Stimulated activated CD4-positive, alpha-beta T cell treated with anti-CD3 and anti-CD28 coated beads, TNF-alpha, amount 100 ng/mL, for 4 hours (primary cell): ENCODE measurements at regions not wholly inside any gene's neighbourhood (a gene's known extent, or its start where the extent isn't known, plus 50 kb on each side); places are given as distances from the start of the nearest gene placed in this dataset.
"Not testable (repeated sequence)": the region's sequence is repeated elsewhere in the genome, so short reads cannot be mapped to it uniquely, and the experiment has no call there.

Experiments used
- DNase-seq, 3 experiments: peaks; one replicate each; pipeline ENCODE4 v3.0.0-alpha.2; 2020; ENCODE audit warnings: low read depth in 3 of 3

DNA sequence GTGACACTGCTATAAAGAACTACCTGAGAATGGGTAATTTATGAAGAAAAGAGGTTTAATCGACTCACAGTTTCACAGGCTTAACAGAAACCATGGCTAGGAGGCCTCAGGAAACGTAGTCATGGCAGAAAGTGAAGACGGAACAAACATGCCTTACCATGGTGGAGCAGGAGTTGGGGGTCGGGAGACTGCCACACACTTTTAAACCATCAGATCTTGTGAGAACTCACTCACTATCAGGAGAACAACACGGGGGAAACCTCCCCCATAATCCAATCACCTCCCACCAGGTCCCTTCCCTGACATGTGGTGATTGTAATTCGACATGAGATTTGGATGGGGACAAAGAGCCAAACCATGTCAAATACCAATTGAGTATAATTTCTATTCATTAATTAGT is 2392.6 kb upstream of the C9orf72 start:
- no peak for DNase-seq

DNA sequence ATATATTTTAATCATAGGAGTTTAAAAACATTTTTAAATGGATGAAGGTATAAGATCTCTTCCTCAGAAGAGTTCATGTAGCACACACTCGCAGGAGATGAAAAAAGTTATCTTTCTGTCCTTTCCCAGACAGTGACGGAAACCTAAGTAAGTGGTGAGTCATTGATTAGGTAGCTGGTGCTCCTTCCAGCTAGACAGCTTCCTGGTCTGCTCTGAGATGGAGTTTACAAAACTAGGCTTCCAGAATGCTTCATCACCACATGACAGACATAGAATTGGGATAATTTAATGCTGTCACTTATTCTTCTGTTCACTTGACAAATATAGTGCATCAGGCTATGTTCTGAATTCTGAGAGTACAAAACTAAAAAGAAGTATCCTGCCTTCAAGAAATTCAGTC is 2393.0 kb upstream of the C9orf72 start:
- no peak for DNase-seq

GRCh38 chr9:29968831-29969230 is 2395.6 kb upstream of the C9orf72 start:
- DNase-seq: no peak

- DNase-seq: no peak
These were observed 2396.1 kb upstream of the C9orf72 start for GRCh38 chr9:29969408-29969807.

GRCh38 chr9:29969856-29970647 is 2396.8 kb upstream of the C9orf72 start:
- no peak for DNase-seq

GRCh38 chr9:29974197-29974596 is 2400.9 kb upstream of the C9orf72 start:
- no peak for DNase-seq

DNA sequence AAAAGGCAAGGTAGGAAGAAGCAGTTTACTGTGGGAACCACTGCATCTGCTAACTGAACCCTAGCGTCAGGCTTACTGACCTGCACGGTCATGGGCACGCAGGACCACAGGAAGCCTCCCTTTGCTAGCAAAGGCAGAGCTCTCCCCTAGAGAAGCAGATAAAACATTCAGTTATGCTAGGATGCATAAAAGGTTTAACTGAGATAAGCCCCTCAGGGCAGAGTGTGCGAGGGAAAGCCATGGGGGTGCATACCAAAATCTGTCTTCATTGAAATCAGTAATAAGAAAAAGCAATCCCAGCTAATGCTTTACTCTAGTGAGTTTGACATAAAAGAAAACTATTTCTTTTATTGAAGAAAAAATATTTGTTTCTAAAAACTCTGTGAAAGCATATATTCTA is 2403.7 kb upstream of the C9orf72 start:
- no peak for DNase-seq

DNA sequence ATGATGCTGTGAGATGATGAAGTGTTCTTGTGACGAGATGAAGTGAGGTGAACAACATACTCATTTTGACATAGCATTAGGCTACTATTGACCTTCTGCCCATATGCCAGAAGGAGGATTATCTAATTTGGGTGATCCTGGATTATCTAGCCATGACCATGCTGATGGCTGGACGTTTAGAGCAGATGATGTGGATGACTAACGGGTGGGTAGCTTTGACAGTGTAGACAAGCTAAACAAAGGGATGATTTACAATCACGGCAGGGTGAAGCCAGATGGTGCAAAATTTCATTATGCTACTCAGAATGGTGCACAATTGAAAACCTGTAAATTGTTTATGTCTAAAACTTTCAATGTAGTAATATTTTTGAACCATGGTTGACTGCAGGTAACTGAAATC is 2403.4 kb upstream of the ACO1 start:
- DNase-seq: no peak

DNA sequence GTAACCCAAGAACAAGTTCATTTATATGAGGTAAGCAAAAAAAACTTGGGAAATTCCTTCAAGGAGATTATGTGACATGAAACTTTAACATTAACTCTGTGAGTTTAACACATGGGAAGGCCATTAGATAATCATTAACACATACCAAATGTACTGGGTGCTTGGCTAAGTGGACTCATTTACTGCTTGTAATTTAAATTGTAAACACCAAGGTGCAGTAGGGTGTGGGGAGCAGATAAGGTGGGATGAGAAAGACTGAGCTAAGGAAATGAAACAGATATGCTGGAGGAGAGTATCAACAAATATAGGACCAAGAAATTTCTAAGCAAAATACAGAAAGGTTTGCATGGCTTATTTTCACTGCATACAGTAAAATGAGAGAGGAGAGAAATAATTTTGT is 2384.8 kb upstream of the ACO1 start:
- DNase-seq: no peak

DNA sequence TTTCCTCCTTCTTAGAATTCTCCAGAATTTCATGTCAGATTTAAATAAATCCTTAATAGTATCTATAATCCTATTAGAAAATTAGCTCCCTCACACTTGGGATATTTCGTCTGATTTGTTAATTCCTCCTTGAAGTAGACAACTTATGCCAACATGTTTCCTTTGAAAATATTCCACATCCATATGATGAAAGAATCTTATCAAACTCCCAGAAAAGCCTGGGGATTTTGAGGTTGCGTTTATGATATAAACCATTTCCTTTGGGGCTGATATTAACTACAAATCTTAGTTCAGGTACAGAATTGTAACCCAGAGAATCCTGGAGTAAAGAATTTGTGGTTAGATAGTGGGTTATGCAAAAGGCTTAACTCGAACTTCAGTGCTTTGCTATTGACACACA is 2373.8 kb upstream of the ACO1 start:
- DNase-seq: no peak

DNA sequence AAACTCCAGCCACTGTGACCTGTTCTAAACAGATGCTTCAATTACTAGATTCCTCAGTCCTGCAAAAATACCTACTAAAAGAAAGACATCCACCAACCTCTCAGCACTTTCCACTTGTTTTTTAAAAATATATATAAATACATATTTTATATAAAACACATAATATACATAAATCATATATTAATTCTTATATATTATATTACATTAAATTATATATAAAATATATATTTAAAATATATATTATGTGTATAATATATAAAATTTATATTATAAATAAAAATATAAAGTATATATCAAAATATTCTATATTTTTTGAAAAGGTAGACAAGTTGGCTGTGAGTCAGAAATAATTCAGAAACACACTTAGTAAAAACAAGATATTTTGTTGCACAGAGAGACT is 2371.8 kb upstream of the ACO1 start:
- DNase-seq: no peak

DNA sequence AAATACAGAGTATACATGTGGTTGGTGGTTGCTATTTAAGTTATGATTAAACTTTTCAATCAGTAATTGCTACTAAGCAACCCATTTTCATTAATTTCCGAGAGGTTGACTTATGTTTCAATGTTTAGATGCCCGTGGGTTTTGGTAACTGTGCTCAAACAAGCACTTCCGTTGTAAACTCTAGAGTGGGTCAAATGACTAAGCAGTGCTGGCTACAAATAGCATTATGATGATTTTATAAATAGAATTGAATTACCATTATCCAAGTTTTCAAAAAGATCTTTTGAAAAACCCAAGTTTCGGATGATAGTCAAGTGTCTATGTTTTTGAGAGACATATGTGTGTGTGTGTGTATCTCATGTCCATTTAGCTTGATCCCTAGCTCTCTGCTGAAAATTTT is 2369.4 kb upstream of the ACO1 start:
- DNase-seq: no peak

DNA sequence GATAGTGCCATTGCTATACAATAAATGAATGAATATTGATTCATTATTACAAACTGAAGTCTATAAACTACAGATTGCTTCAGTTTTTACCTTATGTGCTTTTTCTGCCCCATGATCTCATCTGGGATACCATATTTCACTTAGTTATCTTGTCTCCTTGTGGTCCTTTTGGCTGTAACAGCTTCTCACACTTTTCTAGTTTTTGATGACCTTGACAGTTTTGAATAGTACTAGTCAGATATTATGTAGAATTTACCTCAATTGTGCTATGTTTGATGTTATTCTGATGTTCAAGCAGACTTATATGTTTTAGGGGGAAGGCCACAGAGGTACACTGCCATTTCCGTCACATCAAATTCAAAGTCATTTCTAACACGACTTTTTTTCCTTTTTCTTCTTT is 2364.3 kb upstream of the ACO1 start:
- DNase-seq: no peak

GRCh38 chr9:30035761-30036160 is 2348.7 kb upstream of the ACO1 start:
- DNase-seq: no peak

DNA sequence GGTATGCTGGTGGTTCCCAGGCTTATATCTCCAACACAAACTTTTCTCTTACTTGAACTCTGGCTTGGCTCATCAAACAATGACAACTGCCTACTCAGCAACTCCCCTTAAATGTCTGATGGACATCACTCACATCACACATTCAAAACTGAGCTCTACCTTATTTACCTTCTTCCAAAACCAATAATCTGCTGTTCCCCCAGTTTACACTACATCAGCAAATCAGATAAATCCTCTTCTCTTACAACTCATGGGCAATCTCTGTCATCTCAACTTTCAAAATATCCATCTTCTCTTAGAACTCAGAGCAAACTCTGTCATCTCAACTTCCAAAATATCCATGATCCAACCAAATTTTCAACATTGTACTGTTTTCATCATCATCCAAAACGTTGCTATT is 2347.9 kb upstream of the ACO1 start:
- DNase-seq: no peak

DNA sequence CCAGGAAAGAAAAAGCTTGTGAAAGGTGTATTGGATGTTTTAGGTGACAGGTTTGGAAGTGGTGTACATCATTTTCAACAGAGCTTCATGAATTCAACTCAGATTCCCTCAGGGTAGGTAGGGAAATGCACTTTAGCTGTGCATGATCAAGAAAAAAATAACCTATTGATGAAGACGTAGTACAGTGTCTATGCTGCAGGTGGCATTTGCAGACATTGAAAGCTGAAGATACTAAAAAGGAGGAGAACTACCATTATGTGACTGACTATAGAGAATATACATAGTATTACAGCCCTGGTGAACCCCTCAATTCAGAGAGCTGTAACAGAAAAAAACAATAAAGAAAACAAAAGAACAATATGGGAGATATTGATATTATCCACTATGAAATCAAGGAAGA is 2344.7 kb upstream of the ACO1 start:
- no peak for DNase-seq

GRCh38 chr9:30048396-30048795 is 2336.0 kb upstream of the ACO1 start:
- DNase-seq: no peak

GRCh38 chr9:30058463-30058862 is 2326.0 kb upstream of the ACO1 start:
- no peak for DNase-seq

- no peak for DNase-seq
These were observed 2323.5 kb upstream of the ACO1 start for GRCh38 chr9:30060976-30061375.

DNA sequence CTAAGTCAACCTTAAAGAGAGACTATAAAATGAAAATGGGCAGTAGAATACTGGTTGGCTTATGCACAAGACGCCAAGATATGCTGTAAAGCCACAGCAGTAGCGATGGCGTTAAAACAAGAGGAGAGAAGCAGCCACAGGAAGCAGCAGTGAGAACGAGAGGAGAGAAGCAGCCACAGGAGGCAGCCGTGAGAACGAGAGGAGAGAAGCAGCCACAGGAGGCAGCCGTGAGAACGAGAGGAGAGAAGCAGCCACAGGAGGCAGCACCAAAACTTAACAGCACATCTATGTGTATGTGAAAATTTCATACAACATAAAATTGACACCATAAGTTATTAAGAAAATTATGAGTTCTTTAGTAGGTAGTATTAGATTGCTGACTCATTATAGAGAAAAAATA is 2318.6 kb upstream of the ACO1 start:
- DNase-seq: no peak

DNA sequence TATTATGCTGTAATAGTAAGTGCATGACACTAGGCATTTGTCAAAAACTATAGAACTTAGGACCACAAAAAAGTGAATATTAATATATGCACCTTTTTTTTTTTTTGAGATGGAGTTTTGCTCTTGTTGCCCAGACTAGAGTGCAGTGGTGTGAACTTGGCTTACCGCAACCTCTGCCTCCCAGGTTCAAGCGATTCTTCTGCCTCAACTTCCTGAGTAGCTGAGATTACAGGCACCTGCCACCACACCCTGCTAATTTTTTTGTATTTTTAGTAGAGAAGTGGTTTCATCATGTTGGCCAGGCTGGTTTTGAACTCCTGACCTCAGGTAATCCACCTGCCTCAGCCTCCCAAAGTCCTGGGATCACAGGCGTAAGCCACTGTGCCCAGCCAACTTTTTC is 2315.2 kb upstream of the ACO1 start:
- not testable (repeated sequence) for DNase-seq

DNA sequence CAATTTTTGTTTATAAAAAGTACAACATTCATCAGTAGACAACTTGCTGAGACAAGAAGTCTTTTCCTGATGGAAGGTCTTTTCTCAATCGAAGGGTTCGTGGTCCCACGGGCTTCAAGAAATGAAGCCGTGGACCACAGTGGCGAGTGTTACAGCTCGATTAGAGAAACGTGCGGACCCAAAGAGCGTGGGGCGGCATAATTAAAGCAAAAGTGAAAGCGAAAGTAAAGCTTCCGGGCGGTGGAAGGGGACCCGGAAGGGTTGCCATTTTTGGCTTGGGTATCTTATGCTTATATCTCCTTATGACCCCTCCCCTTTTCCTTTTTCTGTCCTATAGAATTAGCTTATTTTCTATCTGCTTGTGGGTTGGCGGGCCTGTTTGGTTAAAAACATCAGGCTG is 2309.4 kb upstream of the ACO1 start:
- DNase-seq: no peak

- DNase-seq: no peak
These were observed 2308.8 kb upstream of the ACO1 start for GRCh38 chr9:30075451-30076199.

DNA sequence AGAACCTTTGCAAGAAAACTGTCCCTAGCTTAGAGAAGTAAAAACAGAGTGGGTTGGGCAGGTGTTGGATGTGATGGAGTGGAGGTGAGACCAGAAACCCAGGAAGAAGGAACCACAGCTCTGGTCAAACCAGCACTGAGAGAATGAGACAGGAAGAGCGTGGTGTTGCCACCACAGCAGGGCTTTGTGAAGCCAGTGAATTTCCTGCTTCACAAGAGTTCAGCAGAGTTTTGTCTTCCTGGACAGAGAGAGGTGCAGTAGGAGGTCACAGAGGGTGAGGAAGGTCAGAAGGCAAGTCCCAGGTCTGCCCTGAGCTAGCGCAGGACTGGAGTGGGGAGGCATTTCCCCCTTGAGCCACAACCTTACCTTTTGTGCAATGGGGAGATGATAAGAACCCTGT is 2306.2 kb upstream of the ACO1 start:
- DNase-seq: no peak
